ENCODE measurements at regions not wholly inside any gene's neighbourhood (a gene's known extent, or its start where the extent isn't known, plus 50 kb on each side); places are given as distances from the start of the nearest gene placed in this dataset.
"Not testable (repeated sequence)": the region's sequence is repeated elsewhere in the genome, so short reads cannot be mapped to it uniquely, and the experiment has no call there.

GRCh38 chr5:36392186-36392585, 90.5 kb upstream of the RANBP3L start:
- DNase-seq = no peak

DNA sequence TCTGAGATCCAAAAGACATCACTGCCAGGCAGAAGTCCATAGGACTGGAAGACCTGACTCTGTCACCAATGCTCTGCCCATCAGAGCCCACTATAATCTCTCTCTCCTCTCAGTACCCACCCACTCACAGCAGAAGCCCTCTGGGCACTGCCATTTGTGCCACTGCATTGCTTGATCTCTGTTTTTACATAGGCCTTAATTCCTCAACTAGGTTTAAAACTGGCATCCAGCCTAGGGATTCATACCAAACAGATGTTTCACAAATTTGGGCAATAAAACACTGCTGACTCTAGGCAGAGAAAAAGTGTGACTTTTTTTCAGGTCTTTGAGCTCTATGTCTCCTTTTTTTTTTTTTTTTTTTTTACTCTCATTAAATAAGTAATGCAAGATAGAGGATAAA, 91.1 kb upstream of the RANBP3L start:
- DNase-seq = no peak

GRCh38 chr5:36393656-36394428, 92.1 kb upstream of the RANBP3L start:
- DNase-seq = no peak

DNA sequence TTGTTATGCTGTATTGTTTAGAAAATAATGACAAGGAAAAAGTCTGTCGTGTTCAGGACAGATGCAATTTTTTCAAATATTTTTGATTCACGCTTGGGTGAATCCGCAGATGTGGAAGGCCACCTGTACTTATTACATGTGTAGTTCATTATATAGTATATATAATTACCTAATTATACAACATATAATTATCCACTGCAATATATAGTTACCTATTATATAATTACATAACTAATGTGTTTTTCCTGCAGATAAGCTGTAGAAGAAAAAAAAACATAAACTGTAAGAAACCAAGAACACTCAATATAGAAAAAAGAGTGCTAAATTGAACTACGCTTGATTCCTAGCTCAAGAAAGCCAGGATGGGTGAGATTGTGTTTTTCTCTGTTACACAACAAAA, 93.6 kb upstream of the RANBP3L start:
- DNase-seq = no peak

- not testable (repeated sequence) for DNase-seq
These were observed 94.2 kb upstream of the RANBP3L start for GRCh38 chr5:36395947-36396346.

GRCh38 chr5:36396640-36397039, 94.9 kb upstream of the RANBP3L start:
- no peak for DNase-seq

- DNase-seq = no peak
These were observed 96.3 kb upstream of the RANBP3L start for GRCh38 chr5:36397901-36398536.

- DNase-seq = no peak
These were observed 100.8 kb upstream of the RANBP3L start for GRCh38 chr5:36402512-36402906.

GRCh38 chr5:36403632-36404311, 102.1 kb upstream of the RANBP3L start:
- no peak for DNase-seq

DNA sequence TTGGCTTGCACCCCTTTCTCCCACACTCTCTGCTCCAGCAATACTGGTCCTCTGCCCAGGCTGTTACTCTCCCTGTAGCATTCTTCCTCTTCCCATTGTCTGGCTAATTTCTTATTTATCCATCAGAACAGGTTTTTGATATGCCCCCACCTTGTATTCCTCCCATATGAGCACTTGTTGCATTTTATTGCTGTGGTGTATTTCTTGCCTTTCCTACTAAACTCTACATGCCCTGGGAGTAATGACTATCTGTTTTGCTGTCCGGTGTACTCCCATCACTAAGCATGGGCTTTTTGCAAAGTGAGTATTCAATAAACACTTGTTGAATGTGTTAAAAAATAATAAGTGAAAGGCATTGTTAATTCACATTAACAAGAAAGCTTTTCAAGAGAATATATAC, 104.3 kb upstream of the RANBP3L start:
- DNase-seq = no peak

DNA sequence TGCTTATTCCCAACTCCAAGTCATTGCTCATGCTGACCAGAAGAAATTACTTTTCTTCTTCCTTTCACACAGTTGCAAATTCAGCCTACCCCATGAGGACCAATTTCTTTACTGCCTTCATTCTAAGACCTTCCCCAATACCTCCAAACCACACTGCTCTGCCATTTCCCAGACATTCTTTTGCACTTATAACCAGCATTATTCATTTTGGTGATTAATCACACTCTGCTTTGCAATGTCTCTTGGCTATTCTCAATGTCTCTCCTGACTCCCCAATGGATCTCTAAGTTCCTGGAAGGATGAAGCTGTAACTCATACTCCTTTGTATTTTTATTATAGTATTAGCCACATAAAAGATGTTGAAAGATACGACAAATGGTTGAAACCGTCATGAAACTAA, 105.7 kb upstream of the RANBP3L start:
- DNase-seq = no peak

DNA sequence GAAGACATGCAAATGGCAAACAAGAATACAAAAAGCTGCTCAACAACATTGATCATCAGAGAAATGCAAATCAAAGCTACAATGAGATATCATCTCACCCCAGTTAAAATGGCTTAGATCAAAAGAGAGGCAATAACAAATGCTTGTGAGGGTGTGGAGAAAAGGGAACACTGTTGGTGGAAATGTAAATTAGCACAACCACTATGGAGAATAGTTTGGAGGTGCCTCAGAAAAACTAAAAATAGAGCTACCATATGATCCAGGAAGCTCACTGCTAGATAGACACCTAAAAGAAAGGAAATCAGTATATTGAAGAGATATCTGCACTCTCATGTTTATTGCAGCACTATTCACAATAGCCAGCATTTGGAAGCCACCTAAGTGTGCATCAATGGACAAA, 108.0 kb upstream of the RANBP3L start:
- DNase-seq = not testable (repeated sequence)

DNA sequence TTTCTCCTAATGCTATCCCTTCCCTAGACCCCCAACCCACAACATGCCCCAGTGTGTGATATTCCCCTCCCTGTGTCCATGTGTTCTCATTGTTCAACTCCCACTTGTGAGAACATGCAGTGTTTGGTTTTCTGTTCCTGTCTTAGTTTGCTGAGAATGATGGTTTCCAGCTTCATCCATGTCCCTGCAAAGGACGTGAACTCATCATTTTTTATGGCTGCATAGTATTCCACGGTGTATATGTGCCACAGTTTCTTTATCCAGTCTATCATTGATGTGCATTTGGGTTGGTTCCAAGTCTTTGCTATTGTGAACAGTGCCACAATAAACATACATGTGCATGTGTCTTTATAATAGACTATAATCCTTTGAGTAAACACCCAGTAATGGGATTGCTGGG, 109.0 kb upstream of the RANBP3L start:
- not testable (repeated sequence) for DNase-seq

DNA sequence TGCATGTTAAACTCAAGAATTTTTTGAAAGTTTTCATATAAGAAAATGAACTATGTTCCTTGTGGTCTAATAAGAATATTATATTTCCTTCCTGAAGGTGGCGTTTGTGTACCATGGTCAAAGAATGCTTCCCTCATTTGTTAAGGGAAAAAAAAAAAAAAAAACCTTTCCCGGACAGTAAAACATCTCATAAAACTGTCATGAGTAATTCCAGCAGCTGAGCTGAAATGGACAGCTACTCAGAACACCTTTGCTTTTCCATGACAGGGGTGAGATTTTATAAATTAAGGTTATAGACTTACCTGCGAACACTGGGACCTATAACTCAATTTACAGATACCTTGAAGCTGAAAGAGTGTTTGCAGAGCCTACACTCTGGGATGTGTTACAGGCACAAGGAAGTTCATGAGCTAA, 113.2 kb upstream of the RANBP3L start:
- no peak for DNase-seq

DNA sequence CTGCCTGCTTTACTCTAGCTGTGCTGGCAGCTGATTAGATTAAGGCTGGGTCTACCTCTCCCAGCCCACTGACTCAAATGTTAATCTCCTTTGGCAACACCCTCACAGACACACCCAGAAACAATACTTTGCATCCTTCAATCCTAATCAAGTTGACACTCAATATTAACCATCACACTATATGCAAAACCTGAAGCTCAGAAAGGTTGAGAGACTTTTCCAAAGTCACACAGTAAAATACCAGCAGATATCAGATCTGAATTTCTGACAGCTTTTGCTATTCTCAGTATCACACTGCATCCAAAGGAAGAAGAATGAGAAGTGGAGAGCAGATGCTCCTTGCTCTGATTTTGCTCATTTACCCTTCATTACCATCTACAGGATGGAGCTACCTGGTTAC, 114.9 kb upstream of the RANBP3L start:
- DNase-seq = no peak

DNA sequence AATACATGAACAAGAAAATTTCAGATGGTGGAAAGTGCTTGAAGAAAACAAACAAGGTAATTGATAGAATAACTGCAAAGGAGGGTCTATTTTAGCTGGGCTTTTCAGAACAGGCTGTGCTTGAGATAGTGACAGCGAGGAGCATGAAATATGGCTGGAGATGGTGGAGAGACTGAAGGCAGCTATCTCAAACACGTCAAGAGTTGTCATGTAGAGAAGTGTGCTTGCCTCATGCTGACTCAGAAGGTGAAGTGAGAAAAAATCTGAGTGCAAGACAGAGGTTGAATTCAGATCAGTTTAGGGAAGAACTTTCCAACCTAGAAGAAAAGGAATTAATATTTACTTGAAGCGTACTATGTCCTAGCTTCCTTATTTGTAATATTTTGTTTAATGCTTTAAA, 115.5 kb upstream of the RANBP3L start:
- no peak for DNase-seq

- DNase-seq = no peak
These were observed 116.0 kb upstream of the RANBP3L start for GRCh38 chr5:36417668-36418067.

GRCh38 chr5:36418152-36418979, 116.7 kb upstream of the RANBP3L start:
- DNase-seq = no peak

DNA sequence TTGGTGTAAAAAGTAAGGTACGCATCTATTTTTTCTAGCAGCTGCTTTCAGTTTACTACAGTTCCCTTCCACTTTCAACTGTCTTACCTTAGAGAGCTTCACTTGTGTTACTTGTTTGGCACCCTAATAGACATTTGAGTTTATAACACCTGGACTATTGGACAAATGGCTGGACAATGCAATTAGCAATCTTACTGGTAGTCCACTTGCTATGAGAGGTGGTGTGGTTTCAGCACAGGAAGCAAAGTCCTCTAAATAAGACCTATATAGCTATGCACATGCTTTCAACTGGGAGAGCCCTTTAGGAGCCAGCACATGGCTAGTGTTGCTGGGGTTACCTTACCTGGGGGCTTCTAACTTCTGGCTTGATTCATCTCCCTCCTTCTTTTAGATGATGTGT, 119.6 kb upstream of the RANBP3L start:
- DNase-seq = no peak

DNA sequence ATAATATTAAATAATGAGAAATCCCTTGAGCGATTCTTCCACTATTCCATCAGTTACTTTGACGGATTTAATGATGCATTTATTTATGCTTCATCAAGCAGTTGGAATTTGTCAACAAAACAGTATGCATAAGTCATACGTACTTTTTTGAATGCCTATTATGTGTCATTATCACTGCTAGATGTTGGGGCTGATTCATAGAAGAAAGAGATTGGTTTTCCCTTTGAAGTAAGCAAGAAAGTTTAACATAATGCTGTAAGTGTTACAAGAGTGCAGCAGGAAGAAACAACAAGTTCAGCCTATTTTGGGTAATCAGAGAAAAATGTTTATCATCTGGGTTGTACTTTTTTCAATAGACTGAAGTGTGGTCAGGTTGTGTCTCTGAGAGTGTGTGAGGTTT, 121.2 kb upstream of the RANBP3L start:
- no peak for DNase-seq

DNA sequence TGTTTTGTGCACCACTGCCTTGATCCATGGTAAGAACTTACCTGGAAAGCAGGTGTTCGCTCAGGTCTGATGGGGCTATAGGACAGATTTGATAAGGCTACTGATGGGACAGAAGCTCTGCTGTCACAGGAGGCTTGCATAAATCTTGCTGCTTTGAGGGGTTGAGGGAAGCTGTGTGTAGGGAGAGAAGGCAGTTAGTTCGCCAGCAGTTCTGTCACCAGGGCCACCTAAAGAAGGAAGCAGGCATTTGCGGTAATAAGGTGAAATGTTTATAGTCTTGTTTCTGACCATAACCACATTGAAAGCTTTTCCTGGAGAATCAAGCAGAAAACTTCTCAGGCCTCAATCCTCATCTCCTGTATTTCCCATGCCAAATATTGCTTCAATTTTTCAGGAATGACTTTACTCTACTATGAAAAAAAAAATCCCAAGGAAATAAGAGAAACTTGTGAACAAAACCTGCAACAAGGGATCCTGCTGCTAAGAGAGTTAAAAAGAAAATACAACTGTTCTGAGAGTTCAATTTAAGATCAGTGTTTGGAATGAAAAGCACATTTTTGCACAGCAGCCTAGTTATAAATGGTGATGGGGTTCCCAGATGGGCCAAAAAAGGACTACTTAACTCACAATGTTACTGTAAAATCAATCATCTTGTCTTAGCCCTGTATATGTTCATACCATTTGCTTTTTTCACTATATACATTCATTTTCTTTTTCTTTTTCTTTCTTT, 122.0 kb upstream of the RANBP3L start:
- DNase-seq = no peak

DNA sequence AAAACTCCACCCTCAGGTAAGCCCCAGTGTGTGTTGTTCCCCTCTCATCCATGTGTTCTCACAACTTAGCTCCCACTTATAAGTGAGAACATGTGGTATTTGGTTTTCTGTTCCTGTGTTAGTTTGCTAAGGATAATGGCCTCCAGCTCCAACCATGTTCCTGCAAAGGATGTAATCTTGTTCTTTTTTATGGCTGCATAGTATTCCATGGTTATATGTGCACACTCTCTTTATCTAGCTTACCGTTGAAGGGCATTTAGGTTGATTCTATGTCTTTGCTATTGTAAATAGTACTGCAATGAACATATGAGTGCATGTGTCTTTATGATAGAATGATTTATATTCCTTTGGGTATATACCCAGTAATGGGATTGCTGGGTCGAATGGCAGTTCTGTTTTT, 124.4 kb upstream of the RANBP3L start:
- DNase-seq = not testable (repeated sequence)

GRCh38 chr5:36435516-36435915, 133.8 kb upstream of the RANBP3L start:
- DNase-seq = no peak

Data from NCI-H510A (cell line).